Nephron progenitor cell (in vitro differentiated cells): ENCODE measurements at regions not wholly inside any gene's neighbourhood (a gene's known extent, or its start where the extent isn't known, plus 50 kb on each side); places are given as distances from the start of the nearest gene placed in this dataset.

ENCODE experiments used
- DNase-seq: peaks from one replicate; pipeline ENCODE4 v3.0.0; 2021
- H3K27ac Mint-ChIP-seq: 2 replicates; pipeline ENCODE4 v1.8.0; 2021; ENCODE audit warnings: mild to moderate bottlenecking, moderate library complexity, mixed read lengths
- H3K27me3 Mint-ChIP-seq: 2 replicates; pipeline ENCODE4 v1.8.0; 2021; ENCODE audit warnings: mild to moderate bottlenecking, low read depth, mixed read lengths; ENCODE audit not compliant: poor library complexity
- H3K36me3 Mint-ChIP-seq: 2 replicates; pipeline ENCODE4 v1.8.0; 2021; ENCODE audit warnings: low read depth, mixed read lengths
- H3K4me1 Mint-ChIP-seq: 2 replicates; pipeline ENCODE4 v1.8.0; 2021; ENCODE audit warnings: mixed read lengths
- H3K4me3 Mint-ChIP-seq: 2 replicates; pipeline ENCODE4 v1.8.0; 2021; ENCODE audit warnings: mild to moderate bottlenecking, moderate library complexity, mixed read lengths
- H3K9me3 Mint-ChIP-seq: 2 replicates; pipeline ENCODE4 v1.8.0; 2021; ENCODE audit warnings: mild to moderate bottlenecking, moderate library complexity, mixed read lengths
- CTCF ChIP-seq: fragments of 200-600 bp; sonication (generic); IDR thresholded peaks from 2 replicates; pipeline ENCODE4 v1.5.0; 2021; ENCODE audit warnings: antibody characterized with exemption

GRCh38 chr1:10934150-10934818, 78.2 kb upstream of the TARDBP start:
- Mint-ChIP-seq H3K4me3 (no peak overlapping the region), H3K27ac (no peak overlapping the region), H3K9me3 (peaks cover 2% of the 10 kb centered on the region), H3K4me1 (peaks cover 11% of the 10 kb centered on the region), H3K27me3 (peaks cover 47% of the 10 kb centered on the region), H3K36me3 (no peaks in the 10 kb centered on the region)
- no peak for DNase-seq
- TF ChIP-seq CTCF, result no peak

GRCh38 chr1:10935246-10935645, 77.2 kb upstream of the TARDBP start:
- H3K27me3 Mint-ChIP-seq, result peaks cover 56% of the 10 kb centered on the region
- H3K4me3 Mint-ChIP-seq, result no peak overlapping the region
- peaks cover 21% of the 10 kb centered on the region for H3K4me1 Mint-ChIP-seq
- no peaks in the 10 kb centered on the region for H3K9me3 Mint-ChIP-seq
- TF ChIP-seq CTCF, result no peak
- no peaks in the 10 kb centered on the region for H3K36me3 Mint-ChIP-seq
- no peak overlapping the region for H3K27ac Mint-ChIP-seq
- no peak for DNase-seq

GRCh38 chr1:10935724-10936123, 76.7 kb upstream of the TARDBP start:
- Mint-ChIP-seq H3K27ac (no peak overlapping the region), H3K27me3 (peaks cover 60% of the 10 kb centered on the region), H3K4me1 (peaks cover 24% of the 10 kb centered on the region), H3K9me3 (no peaks in the 10 kb centered on the region), H3K36me3 (no peaks in the 10 kb centered on the region), H3K4me3 (no peak overlapping the region)
- no peak for TF ChIP-seq CTCF
- DNase-seq, result no peak

GRCh38 chr1:10936998-10937901, 75.2 kb upstream of the TARDBP start:
- no peaks in the 10 kb centered on the region for H3K9me3 Mint-ChIP-seq
- H3K4me1 Mint-ChIP-seq, result peaks cover 34% of the 10 kb centered on the region
- peaks cover 54% of the 10 kb centered on the region for H3K27me3 Mint-ChIP-seq
- H3K27ac Mint-ChIP-seq, result no peak overlapping the region
- DNase-seq, result no peak
- H3K4me3 Mint-ChIP-seq, result no peak overlapping the region
- H3K36me3 Mint-ChIP-seq, result no peaks in the 10 kb centered on the region
- TF ChIP-seq CTCF, result no peak

- H3K27me3 Mint-ChIP-seq, result peaks cover 55% of the 10 kb centered on the region
Observed at GRCh38 chr1:10938741-10939417, 73.6 kb upstream of the TARDBP start.

More at GRCh38 chr1:10938741-10939417, 73.6 kb upstream of the TARDBP start:
- Mint-ChIP-seq H3K9me3 (no peaks in the 10 kb centered on the region), H3K27ac (no peak overlapping the region), H3K4me3 (no peak overlapping the region), H3K36me3 (no peaks in the 10 kb centered on the region), H3K4me1 (peaks cover 45% of the 10 kb centered on the region)
- DNase-seq, result no peak
- no peak for TF ChIP-seq CTCF
